Lung (tissue), 11 donors: ENCODE measurements at regions not wholly inside any gene's neighbourhood (a gene's known extent, or its start where the extent isn't known, plus 50 kb on each side); places are given as distances from the start of the nearest gene placed in this dataset.

ENCODE experiments used
- ATAC-seq: fragments of 200-7000 bp; cut with Tn5 transposase; one replicate; pipeline ENCODE4 v1.9.1; 2020; ENCODE audit warnings: moderate number of reproducible peaks; ENCODE audit not compliant: insufficient read depth, low FRiP score
- DNase-seq, 3 donors: peaks; one replicate each; pipeline ENCODE4 v3.0.0-alpha.2; 2013 to 2017
- H3K27ac ChIP-seq, 2 donors: one replicate each; pipeline ENCODE4 v1.5.1; 2013; ENCODE audit warnings: mild to moderate bottlenecking in 2 of 2, moderate library complexity in 2 of 2, control low read depth in 1 of 2, inconsistent platforms in 1 of 2, low read depth in 1 of 2, low read length in 1 of 2
- H3K27me3 ChIP-seq, 3 donors: one replicate each; pipeline ENCODE4 v1.5.1; 2013; ENCODE audit warnings: low read length in 2 of 3; ENCODE audit not compliant: control insufficient read depth in 3 of 3, insufficient read depth in 3 of 3
- H3K36me3 ChIP-seq, 4 donors: one replicate each; pipeline ENCODE4 v1.5.1; 2013; ENCODE audit warnings: low read length in 4 of 4, mild to moderate bottlenecking in 1 of 4, moderate library complexity in 1 of 4; ENCODE audit not compliant: control insufficient read depth in 4 of 4, insufficient read depth in 4 of 4
- H3K4me1 ChIP-seq, 5 donors: one replicate each; pipeline ENCODE4 v1.5.1; 2013; ENCODE audit warnings: low read length in 5 of 5, mild to moderate bottlenecking in 2 of 5, moderate library complexity in 1 of 5; ENCODE audit not compliant: control insufficient read depth in 5 of 5, insufficient read depth in 5 of 5
- H3K4me3 ChIP-seq: one replicate; pipeline ENCODE4 v1.5.1; 2013; ENCODE audit warnings: mild to moderate bottlenecking, control low read depth, moderate library complexity
- H3K9ac ChIP-seq, 2 donors: one replicate each; pipeline ENCODE4 v1.5.1; 2013; ENCODE audit warnings: low read length in 2 of 2, control low read depth in 1 of 2; ENCODE audit not compliant: insufficient read depth in 1 of 2
- H3K9me3 ChIP-seq, 4 donors: one replicate each; pipeline ENCODE4 v1.5.1; 2013; ENCODE audit warnings: low read length in 3 of 4, mild to moderate bottlenecking in 1 of 4, moderate library complexity in 1 of 4; ENCODE audit not compliant: control insufficient read depth in 4 of 4, insufficient read depth in 3 of 4
- WGBS, 2 donors: extraction: QIAGEN DNeasy Blood & Tissue Kit; methylation state at CpG; one replicate each; pipeline ENCODE4 v1.1.7; 2013; 5-methylcytosine and 5-hydroxymethylcytosine counted together
- TF ChIP-seq, protein P1 (sequence below): IDR thresholded peaks from 2 replicates; pipeline ENCODE4 v1.5.1; 2012; ENCODE audit warnings: mild to moderate bottlenecking; ENCODE audit errors: control extremely low read depth, extremely low read depth
- donor health status: control.
- donor health status: control.
- donor health status: Bipolar disorder and iron deficiency.
- donor health status: healthy.
- donor health status: DM: yes; HTN: yes; CAD: no.

DNA sequence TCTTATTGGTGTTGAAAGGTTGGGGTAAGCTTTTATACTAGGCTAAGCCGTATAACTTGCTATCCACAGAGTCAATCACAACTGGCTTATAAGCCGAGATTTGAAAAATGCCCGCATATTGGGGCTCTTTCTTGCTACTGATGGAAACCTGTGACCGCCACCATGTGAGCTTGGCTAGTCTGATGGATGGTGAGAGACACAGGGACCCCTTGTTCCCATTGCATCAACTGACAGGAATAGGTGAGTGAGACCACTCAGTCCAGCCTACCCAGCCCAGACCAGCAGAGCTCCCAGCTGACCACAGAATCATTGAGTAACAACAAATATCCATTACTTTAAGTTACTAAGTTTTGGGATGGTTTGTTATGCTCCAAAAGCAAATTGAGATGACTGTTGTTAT, 676.4 kb upstream of the HS6ST1 start:
- TF ChIP-seq, protein P1, sequence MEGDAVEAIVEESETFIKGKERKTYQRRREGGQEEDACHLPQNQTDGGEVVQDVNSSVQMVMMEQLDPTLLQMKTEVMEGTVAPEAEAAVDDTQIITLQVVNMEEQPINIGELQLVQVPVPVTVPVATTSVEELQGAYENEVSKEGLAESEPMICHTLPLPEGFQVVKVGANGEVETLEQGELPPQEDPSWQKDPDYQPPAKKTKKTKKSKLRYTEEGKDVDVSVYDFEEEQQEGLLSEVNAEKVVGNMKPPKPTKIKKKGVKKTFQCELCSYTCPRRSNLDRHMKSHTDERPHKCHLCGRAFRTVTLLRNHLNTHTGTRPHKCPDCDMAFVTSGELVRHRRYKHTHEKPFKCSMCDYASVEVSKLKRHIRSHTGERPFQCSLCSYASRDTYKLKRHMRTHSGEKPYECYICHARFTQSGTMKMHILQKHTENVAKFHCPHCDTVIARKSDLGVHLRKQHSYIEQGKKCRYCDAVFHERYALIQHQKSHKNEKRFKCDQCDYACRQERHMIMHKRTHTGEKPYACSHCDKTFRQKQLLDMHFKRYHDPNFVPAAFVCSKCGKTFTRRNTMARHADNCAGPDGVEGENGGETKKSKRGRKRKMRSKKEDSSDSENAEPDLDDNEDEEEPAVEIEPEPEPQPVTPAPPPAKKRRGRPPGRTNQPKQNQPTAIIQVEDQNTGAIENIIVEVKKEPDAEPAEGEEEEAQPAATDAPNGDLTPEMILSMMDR = no peak
- ATAC-seq (no peak), DNase-seq (no peak)
- peaks cover 0 to 3% (median 0%) of the 10 kb centered on the region in 4 donors for H3K9me3 ChIP-seq
- no peaks in the 10 kb centered on the region for H3K36me3 ChIP-seq
- no peak overlapping the region for H3K4me3 ChIP-seq
- no peak overlapping the region for H3K27ac ChIP-seq
- H3K4me1 ChIP-seq = no peaks in the 10 kb centered on the region
- peaks cover 0 to 2% (median 0%) of the 10 kb centered on the region in 3 donors for H3K27me3 ChIP-seq
- no peak overlapping the region for H3K9ac ChIP-seq
- 96% methylated on average over 4 of the region's 4 CpGs for WGBS, 2 donors

DNA sequence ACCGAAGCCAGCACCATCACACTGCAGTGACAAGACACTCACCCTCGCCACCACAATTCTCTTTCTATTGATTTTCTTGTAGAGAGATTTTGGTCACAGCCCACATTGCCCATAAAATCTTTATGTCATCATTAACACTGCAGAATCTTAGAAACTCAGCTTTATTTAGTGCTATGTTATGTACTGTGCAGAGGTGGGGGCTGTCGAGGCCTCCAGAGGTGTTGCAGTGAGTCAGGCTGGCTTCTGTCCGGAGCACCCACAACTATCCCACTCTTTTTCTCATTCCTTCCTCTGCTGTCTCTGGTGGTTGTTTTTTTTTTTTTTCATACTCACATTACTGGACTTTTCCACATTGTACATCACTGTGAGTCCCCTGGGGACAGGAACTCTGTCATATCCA, 677.4 kb upstream of the HS6ST1 start:
- Histone ChIP-seq H3K9ac (no peak overlapping the region), H3K9me3 (peaks cover 0 to 3% (median 0%) of the 10 kb centered on the region in 4 donors), H3K4me1 (no peaks in the 10 kb centered on the region), H3K4me3 (no peak overlapping the region), H3K36me3 (no peaks in the 10 kb centered on the region), H3K27ac (no peak overlapping the region), H3K27me3 (no peaks in the 10 kb centered on the region)
- 90 to 93% methylated on average over 4 of the region's 4 CpGs for WGBS, 2 donors
- no peak for DNase-seq
- no peak for ATAC-seq
- TF ChIP-seq, protein P1 = no peak

DNA sequence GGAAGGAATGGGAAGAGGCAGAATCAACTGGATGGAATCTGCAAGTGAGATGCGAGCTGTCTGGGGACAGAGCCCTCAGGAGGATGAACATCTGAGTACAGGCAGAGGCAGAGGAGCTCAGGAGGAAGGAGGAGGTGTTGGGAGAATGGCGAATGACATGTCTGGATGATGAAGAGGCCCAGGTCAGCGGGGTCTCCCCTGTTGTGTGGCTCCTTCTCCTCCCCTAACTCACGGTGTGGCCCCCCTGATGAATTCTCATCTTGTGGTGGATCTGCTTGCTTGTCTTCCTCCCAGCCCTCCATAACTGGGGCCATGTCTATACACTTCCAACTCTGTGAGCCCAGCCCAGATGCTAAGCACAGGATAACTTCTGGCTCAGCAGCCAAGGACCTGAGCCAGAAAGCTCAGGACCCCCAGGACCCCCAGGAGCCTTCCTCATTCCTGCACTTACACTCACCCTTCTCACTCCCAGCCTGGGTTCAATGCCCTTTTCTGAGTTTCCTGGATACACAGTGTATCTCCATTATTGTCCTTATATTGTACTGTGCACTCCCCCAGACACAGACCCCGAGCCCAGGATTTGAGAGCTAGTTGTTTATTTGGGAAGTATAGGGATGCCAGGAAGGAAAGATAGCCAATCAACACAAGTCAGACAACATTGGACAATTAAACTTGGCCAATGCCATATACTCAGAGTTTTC, 678.6 kb upstream of the HS6ST1 start:
- Histone ChIP-seq H3K9me3 (peaks cover 0 to 3% (median 0%) of the 10 kb centered on the region in 4 donors), H3K27me3 (peaks cover 0 to 2% (median 0%) of the 10 kb centered on the region in 3 donors), H3K4me3 (no peak overlapping the region), H3K36me3 (no peaks in the 10 kb centered on the region), H3K9ac (no peak overlapping the region), H3K27ac (no peak overlapping the region), H3K4me1 (no peaks in the 10 kb centered on the region)
- no peak for DNase-seq
- 66 to 78% methylated on average over 5 of the region's 5 CpGs for WGBS, 2 donors
- TF ChIP-seq, protein P1 = no peak
- no peak for ATAC-seq

DNA sequence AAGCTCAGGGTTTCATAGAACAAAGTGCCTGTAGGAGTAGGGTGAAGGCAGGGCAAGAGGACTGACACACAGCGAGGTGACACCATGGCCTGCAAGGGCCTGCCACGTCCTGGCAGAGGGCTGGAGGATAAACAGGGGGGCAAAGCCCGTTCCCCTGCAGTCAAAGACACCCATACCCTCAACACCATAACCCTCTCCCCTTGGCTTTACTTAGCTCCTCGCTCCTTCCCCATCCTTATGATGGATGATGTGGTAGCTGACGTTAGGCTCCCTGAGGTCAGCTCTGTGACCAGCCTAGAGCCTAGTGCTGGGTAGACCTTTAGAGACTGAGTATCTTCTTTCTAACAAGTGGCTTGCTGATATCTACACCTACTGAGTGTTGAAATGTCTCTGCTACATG, 683.3 kb upstream of the HS6ST1 start:
- Histone ChIP-seq H3K36me3 (no peaks in the 10 kb centered on the region), H3K9ac (no peak overlapping the region), H3K27ac (no peak overlapping the region), H3K27me3 (peaks cover 0 to 2% (median 0%) of the 10 kb centered on the region in 3 donors), H3K9me3 (peaks cover 0 to 3% (median 0%) of the 10 kb centered on the region in 4 donors), H3K4me1 (no peaks in the 10 kb centered on the region), H3K4me3 (no peak overlapping the region)
- WGBS, 2 donors = 76 to 88% methylated on average over 5 of the region's 5 CpGs
- TF ChIP-seq, protein P1 = no peak
- DNase-seq = no peak
- no peak for ATAC-seq
